ENCODE measurements at regions not wholly inside any gene's neighbourhood (a gene's known extent, or its start where the extent isn't known, plus 50 kb on each side); places are given as distances from the start of the nearest gene placed in this dataset.

GRCh38 chr10:128990986-128991385 lies 476.1 kb upstream of the MGMT start:
- intact Hi-C loops (cut with micrococcal nuclease): no loop called here
- Histone ChIP-seq H3K27me3 (ENCODE audit: insufficient read depth, low read length) (peaks cover 7% of the 10 kb centered on the region; the same call in 1 of the 2 replicates), H3K27ac (ENCODE audit: low read depth, low read length) (no peak overlapping the region), H3K4me2 (ENCODE audit: low read length) (no peak overlapping the region), H3K79me2 (ENCODE audit: insufficient read depth, low read length) (no peaks in the 10 kb centered on the region), H3K4me3 (replicated peaks in 1 of 2; ENCODE audit: low read depth in 1 of 2, low read length in 2 of 2) (no peak overlapping the region), H3K9ac (ENCODE audit: low read length) (no peak overlapping the region), H3K4me1 (ENCODE audit: control insufficient read depth in 1 of 2, insufficient read depth in 2 of 2, low read length in 2 of 2) (no peaks in the 10 kb centered on the region), H3K9me2 (ENCODE audit: insufficient read depth) (no peaks in the 10 kb centered on the region), H4K20me1 (ENCODE audit: insufficient read depth) (no peaks in the 10 kb centered on the region), H3K9me3 (ENCODE audit: control insufficient read depth in 1 of 2, insufficient read depth in 1 of 2, low read depth in 1 of 2, low read length in 2 of 2) (no peaks in the 10 kb centered on the region; a peak in 1 of 4 replicates), H2AFZ (ENCODE audit: low read depth, low read length, poor library complexity, severe bottlenecking) (no peak overlapping the region), H3K36me3 (ENCODE audit: control insufficient read depth in 1 of 2, insufficient read depth in 2 of 2, low read length in 2 of 2) (no peaks in the 10 kb centered on the region)
- BruUV-seq (replicated peaks): no TSS peak
- DNase-seq (ENCODE audit: low read depth, low spot score): no peak
- ATAC-seq: no peak
- POLR2A ChIA-PET: no interaction called here
- RAD21 ChIA-PET (ENCODE audit: low non-redundant PET in 1 of 2, low total read pairs in 2 of 2, uncharacterized antibody in 2 of 2, unreplicated experiment in 2 of 2): no interaction called here
- TF ChIP-seq EGR1 (IDR thresholded peaks at IDR 0.05; ENCODE audit: low read depth): no peak
- no peak for TF ChIP-seq TCF7L2 (IDR thresholded peaks at IDR 0.05; ENCODE audit: borderline replicate concordance, extremely low read depth, insufficient read depth, insufficient read length)
- TF ChIP-seq ATF3 (IDR thresholded peaks at IDR 0.05): no peak
- no peak for TF ChIP-seq YY1 (IDR thresholded peaks at IDR 0.05; ENCODE audit: extremely low read depth, insufficient replicate concordance, low read depth, low read length)
- TF ChIP-seq EZH2 (IDR thresholded peaks at IDR 0.05): no peak
- no peak for TF ChIP-seq CTCF (IDR thresholded peaks at IDR 0.05 in 2 of 3, conservative IDR thresholded peaks at IDR 0.05 in 1 of 3; ENCODE audit: borderline replicate concordance in 1 of 3, insufficient read depth in 1 of 3, low read depth in 2 of 3, low read length in 2 of 3)
- no peak for TF ChIP-seq MAX (IDR thresholded peaks at IDR 0.05)
- TF ChIP-seq SIN3A (IDR thresholded peaks at IDR 0.05; ENCODE audit: low read depth): no peak
- TF ChIP-seq JUND (IDR thresholded peaks at IDR 0.05): no peak
- no peak for TF ChIP-seq CEBPB (IDR thresholded peaks at IDR 0.05; ENCODE audit: low read depth)
- TF ChIP-seq ZNF274 (IDR thresholded peaks at IDR 0.05; ENCODE audit: low read depth, low read length): no peak
- TF ChIP-seq SRF (IDR thresholded peaks at IDR 0.05; ENCODE audit: low read depth): no peak
- no peak for TF ChIP-seq EZH2phosphoT487 (IDR thresholded peaks at IDR 0.05; ENCODE audit: borderline replicate concordance)
- TF ChIP-seq RAD21 (IDR thresholded peaks at IDR 0.05; ENCODE audit: low read depth): no peak
- TF ChIP-seq REST (IDR thresholded peaks at IDR 0.05; ENCODE audit: low read depth): no peak
- TF ChIP-seq ZFX (IDR thresholded peaks at IDR 0.05): no peak
- no peak for TF ChIP-seq FOSL1 (IDR thresholded peaks at IDR 0.05; ENCODE audit: low read depth)
- CTCF ChIA-PET: no interaction called here
